HG03469 (cell line): ENCODE measurements at regions not wholly inside any gene's neighbourhood (a gene's known extent, or its start where the extent isn't known, plus 50 kb on each side); places are given as distances from the start of the nearest gene placed in this dataset.

Source experiments
- ATAC-seq: cut with Tn5 transposase; IDR thresholded peaks from one replicate; pipeline ENCODE4 v1.9.1; 2021; ENCODE audit warnings: mild to moderate bottlenecking, moderate library complexity, moderate number of reproducible peaks; ENCODE audit not compliant: unreplicated experiment

DNA sequence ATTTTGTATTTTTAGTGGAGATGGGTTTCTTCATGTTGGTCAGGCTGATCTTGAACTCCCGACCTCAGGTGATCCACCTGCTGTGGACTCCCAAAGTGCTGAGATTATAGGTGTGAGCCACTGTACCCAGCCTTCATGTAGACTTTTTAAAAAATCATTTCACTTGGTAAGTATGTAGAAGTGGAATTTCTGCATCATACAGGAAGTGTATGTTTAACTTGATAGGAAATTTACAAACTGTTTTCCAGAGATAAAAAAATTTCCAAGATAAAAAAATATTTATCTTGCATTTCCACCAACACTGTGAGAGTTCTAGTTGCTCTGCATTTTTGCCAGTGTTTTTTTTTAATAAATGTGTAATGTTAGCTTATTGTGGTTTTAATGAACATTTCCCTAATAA, 155.8 kb downstream of the ZNF608 start:
- ATAC-seq, result no peak

DNA sequence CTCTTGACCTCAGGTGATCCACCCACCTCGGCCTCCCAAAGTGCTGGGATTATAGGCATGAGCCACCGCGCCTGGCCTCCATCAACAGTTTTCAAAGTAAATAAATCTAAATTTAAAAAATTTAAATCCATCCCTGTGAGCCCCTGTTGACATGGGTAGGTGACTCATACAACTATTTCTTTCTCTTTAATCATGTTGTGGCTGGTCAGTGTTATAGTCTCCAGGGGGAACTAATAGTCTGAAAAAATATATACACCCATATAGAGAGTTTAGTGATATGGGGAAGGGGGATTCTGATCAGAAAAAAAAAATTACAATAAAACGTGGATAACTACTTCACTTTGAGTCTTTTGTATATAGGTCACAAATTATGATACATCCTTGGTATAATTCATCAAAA, 159.2 kb downstream of the ZNF608 start:
- ATAC-seq, result no peak

DNA sequence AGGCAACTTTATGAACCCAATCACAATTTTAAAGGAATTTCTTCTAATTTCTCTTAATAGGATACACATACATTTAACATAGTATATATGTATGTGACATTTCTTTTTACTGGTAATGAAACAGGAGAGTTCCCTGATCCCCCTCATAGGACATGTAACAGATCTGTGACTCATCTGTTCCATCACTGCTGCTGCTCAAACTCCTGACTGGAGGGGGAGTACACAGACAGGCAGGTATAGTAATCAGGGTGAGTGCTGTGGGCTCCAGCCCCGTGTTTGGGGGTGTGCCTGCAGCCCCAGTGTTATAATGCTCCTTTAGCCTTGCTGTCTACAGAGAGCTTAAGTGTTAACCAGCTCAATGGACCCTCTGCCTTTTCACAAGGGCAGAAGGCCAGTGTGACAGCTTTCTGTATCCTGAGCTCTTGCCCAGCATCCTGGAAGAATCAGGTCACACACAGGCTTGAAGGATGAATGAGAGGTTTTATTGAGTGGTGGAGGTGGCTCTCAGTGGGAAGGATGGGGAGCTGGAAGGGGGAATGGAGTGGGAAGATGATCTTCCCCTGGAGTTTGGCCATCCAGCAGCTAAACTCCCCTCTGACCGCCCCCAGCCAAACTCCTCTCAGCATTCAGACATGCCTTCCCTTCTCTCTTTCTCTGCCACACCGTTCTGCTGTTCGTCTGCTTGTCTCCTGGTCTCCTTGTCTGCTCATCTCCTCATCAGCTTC, 161.3 kb downstream of the ZNF608 start:
- no peak for ATAC-seq

DNA sequence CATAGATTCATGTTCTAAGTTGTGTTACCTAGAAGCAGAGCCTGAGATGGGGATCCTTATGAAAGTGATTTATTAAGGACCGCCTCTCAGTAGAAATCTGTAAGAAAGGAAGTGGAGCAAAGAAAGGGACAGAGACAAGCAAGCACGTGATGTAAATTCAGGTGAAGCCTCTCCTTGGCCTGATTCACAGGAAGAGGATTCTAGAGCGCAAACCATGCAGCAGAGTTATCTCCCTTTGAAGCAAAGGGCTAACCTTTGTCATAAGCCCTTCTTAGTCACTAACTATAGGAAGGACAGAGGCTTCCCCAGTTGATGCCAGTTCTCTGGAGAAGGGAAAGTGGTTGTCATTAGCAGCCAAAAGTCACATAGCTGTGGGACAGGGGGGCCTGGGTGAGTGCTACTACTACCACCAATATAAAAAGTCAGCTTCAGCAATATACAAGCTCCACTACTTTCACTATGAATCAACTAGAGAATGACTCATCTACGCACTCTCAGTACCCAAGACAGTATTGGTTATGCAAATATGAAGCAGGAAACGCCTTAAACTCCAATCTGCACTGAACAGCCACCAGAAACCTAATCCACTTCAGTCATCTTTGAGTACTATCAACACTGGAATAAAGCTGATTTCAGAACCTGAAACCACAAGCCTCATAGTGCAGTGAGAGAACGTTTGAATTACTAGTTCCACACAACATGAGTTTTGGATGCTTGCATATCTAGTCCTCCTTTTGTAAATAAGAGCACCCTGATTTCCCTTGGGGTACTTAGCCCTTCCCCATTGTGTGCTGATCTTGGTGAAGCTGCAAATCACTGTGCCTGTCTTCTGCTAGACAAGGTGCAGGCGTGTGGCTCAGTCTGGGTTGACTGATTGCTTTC, 162.7 kb downstream of the ZNF608 start:
- ATAC-seq, result peak; percentile 98

DNA sequence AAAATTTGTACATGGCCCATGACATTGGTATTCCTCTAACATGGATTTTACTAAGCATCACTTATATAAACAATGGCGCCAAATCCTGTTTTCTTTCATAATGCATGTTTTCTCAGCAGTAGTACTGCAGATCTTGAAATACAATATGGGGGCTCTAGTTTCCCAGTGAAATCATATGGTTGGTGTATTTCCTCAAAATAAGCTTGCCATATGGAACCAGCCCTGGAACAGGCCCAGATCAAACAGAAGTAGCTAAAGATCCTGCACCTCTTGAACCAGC, 163.9 kb downstream of the ZNF608 start:
- ATAC-seq, result no peak

DNA sequence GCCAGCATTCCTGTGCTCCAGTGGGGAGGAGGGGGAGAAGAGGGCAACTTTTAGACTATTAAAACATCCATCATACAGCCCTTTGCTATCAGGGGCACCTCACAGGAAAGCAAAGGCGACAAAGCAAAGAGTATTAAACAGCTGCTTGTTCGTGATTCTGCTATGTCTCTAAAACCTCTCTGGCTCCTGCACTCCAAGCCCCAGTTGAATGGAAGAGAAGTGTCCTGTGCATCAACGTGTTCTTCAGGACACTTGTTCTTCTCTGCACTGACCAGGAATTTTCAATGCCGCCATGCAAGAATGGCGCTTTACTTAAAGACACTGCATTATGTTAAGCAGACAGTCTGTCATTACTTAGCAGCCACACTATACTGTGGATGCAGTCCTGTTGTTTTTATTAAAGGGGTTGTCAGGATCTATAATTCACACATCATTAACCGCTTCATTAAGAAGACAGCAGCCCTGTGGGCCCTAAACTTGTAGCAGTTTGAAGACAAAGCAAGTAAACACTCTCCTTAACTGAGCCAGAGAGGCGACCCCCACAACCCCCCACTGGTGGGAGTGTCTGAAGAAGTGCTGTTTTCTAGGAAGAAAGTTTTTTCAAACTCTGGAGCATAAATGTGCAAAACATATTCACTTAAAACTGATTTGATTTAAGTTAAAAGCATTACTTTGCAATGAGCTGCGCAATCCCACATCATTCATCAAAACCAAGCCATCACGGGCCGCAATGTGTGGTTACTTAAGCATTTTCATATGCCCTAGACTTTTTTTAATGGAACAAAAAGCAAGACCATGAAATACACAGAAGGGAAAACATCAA, 164.5 kb downstream of the ZNF608 start:
- no peak for ATAC-seq

DNA sequence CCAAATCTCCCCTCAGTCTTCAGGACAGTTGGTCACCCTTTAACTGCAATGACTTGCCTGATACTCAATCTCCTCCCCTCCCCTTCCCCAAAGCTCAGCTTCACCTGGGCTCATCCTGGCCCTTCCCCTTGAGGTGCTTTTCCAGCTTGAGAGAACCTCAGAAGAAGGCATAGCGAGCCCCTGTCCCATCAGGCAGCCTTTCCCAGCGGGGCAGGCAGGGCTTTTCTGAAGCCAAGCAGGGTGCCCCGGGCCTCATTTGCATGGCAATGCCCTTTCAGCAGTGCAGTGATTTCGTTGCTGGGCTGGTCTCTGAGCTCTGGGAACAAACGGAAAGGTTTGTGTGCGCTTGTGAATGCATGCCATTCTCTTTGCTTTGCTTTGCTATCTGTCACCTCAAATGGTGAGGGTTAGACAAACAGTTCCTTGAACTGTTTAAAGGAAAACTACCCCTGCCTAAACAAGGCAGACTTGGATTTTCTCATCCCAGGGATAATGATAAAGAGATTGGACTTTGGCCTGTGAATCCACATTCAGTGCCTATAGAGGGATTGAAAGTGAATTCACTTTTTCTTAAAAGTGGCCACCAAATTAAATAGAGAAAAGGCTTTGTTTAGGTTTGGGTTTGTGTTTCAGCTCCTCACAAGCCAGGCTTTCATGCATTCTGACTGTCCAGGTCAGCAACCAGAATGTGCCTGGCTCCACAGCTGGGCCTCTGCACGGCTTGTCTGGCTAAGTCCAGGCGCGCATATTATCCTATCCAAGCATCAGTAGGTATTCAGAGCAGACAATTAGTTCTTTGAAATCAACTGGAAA, 165.3 kb downstream of the ZNF608 start:
- ATAC-seq, result no peak

DNA sequence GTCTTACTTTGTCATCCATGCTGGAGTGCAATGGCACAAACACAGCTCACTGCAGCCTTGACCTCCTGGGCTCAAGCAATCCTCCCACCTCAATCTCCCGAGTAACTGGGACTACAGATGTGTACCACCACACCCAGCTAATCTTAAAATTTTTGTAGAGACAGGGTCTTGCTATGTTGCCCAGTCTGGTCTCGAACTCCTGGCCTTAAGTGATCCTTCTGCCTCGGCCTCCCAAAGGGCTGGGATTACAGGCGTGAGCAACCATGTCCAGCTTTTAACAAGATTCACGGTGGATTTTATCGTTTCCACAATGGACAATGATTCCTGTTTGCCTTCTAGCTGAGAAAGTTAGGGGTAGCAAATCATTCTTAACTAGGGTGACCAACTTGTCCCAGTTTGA, 165.9 kb downstream of the ZNF608 start:
- ATAC-seq, result no peak

DNA sequence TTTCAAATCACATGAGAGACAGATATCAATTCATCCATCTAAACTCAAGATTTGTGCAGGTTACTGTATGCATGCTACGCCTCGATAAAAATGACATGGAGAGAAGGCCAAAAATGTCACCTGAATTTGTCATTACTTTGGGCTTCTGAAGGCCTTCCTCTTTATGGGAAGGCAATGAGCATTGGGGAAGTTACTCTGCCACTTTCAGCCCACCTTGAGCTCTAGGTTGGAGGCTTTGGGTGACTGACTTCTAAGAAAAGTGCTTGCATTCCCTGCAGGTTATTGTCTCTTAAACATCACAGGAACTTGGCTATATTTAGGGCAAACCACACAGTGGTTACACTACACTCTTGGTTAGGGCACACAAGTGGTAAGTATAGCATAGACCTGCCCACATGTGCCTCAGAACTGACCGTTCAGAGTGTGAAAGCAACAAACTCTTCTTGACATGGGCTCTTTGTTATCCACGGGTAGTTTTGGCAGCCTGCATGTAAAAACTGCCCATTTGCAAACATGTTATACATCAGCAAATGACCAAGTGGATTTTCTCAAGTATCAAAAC, 169.5 kb downstream of the ZNF608 start:
- peak; percentile 92 for ATAC-seq

DNA sequence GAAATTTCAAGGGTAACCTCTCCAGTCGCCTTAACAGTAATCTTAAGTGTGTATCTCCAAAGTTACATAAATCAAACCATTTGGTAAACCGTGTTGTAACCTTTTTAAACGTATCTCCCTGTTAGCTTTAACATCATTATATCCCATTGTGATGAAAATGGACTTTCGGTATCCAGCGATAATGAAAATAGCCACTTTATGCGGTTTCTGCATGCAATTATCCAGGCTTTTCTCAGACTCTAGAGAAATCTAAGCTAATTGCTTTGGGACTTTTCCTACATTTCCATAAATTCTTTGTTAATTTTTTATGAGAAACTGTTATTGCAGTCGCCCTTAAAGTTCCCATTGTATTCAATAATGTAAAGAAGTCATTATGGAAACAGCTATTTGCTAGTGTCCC, 170.7 kb downstream of the ZNF608 start:
- ATAC-seq, result no peak

DNA sequence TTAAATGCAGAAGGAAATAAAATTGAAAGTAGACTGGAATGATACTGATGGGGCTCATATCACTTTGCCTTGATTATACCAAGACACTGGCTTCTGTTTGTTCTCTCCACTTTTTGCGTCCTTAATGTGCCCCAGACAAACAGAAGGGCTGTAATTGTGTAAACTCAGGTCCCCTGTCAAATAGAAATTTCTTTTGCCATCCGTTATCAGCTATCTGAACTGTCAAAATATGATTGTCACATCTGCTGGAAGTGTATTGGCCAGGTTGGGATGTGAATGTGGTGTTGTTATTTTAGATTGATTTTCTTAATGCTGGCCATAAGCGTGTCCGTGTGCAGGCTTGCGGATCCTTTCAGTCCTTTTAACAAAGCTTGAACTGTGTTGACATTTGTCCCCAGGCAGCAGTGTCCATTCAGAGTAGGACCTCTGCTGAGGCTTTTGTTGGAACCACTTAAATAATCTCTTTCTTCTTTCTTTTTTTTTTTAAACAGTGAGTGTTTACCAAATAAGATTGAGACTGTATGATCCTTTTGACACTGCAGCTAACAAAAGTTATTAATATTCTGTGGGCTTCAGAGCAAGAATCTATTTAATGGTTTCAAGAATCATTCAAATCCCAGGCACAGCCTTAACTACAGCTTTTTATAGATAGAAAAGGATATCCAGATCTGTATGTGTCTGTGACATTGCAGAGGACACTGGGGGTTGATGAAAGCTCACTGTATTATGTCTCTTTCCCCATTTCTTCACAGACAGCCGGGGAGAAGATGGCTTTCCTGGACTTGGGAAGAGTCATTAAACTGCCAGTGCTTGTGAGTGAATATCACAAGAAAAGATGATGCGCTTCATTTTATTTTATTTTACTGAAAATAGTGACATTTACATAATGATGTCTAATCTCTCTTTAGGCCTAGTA, 171.7 kb downstream of the ZNF608 start:
- no peak for ATAC-seq

DNA sequence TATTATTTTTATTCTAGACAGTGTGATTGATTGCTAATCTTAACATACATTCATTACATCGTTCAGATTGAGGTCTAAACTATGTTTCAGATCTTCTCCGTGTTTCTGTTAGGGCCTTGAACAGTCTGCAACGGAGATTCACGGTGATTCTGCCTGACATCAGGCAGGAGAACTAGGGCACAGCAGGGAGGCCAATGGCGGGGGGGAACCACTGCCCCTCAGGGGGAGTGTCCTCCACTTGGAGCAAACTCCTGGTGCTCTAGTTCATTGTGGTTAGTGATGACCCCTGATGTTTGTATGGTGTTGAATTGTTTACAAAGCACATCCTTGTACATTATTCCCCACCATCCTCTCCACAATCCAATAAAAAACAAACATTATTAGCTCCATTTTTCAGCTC, 173.5 kb downstream of the ZNF608 start:
- ATAC-seq, result no peak

DNA sequence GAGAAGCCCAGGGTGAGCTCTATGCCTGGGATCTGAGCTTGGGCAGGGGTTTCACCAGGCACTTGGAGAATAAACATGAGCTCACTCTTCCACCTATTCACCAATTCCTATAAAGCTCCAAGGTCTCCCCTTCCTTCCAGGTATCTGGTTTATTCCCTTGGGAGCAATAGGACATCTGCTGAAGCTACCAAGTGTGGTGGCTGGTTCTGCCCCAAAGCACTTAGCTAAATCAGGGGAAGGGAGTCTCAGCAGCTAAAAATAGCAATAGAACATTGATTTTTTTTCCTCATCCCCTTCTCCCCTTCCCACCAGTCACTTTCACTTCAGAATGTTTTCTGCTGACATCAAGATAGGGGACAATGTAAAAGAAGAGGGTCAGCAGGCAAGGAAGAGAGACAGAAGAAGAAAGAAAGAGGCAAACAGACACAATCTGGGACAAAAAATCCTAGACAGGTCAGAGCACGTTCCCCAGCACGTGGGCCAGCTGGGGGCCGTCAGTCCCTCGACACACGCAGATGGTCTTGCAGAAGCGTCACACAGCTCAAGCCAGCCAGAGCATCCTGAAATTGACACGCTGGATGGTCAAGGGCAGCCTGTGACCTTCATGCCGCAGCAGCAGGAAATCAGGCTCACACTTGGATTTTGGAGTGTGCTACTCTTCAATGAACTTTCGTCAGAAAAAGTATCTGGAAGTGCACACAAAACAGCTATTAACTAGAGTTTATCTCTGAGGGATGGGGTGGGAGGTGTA, 176.0 kb downstream of the ZNF608 start:
- ATAC-seq, result no peak

DNA sequence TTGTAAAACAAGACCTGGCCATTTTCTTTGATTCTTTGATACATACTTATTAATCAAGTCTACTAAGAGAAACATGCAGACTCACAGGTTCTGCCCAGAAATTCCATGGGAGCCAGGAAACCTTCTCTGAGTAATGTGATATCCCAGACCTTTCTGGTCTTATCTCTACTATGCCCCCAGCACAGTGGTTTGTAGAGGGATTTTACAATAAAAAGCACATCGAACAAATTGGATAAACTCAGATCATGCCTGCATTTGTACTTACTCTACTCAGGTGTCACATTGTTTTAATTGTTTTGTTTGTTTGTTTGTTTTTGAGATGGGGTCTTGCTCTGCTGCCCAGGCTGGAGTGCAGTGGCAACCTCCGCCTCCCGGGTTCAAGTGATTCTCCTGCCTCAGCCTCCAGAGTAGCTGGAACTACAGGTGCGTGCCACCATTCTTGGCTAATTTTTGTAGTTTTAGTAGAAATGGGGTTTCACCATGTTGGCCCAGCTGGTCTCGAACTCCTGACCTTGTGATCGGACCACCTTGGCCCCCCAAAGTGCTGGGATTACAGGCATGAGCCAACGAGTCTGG, 179.5 kb downstream of the ZNF608 start:
- no peak for ATAC-seq

DNA sequence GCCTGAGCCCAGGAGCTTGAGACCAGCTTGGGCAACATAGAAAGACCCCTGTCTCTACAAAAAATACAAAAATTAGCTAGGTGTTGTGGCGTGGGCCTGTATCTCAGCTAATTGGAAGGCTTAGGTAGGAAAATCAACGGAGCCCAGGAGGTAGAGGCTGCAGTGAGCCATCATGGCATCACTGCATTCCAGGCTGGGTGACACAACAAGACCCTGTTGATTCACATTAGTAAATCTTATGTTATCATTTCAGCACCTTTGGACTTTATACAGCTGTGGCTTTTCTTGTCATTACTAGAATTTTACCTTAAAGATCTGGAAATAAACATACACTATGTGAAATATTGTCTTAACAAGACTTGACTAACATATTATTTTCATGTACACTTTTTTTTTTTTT, 185.0 kb downstream of the ZNF608 start:
- ATAC-seq, result no peak

DNA sequence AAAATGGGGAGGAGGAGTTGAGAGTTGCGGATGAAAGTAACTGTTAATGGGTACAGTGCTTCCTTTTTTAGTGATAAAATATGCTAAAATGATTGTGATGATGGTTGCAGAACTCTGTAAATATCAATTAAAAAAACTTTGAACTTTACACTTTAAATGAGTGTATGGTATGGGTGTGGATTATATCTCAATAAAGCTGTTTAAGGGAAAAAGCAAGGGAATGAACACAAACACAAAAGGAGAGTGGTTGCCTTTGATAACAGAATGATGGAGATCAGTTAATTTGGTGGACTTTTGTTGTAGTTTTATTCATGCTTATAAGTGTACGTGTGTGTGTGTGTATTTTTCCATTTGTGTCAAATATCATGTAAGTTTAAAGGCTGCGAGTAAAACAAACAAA, 186.1 kb downstream of the ZNF608 start:
- no peak for ATAC-seq

DNA sequence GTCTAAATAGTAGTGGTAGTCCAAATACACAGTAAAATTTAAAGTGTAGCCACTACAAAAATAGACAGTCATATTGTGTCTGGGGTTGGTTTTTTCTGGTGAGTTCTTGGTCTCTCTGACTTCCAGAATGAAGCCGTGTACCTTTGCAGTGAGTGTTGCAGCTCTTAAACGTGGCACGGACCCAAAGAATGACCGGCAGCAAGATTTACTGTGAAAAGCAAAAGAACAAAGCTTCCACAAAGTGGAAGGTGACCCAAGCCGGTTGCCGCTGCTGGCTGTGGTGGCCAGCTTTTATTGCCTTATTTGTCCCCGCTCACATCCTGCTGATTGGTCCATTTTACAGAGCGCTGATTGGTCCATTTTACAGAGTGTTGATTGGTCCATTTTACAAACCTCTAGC, 188.7 kb downstream of the ZNF608 start:
- ATAC-seq, result no peak
